ENCODE measurements at regions not wholly inside any gene's neighbourhood (a gene's known extent, or its start where the extent isn't known, plus 50 kb on each side); places are given as distances from the start of the nearest gene placed in this dataset.

DNA sequence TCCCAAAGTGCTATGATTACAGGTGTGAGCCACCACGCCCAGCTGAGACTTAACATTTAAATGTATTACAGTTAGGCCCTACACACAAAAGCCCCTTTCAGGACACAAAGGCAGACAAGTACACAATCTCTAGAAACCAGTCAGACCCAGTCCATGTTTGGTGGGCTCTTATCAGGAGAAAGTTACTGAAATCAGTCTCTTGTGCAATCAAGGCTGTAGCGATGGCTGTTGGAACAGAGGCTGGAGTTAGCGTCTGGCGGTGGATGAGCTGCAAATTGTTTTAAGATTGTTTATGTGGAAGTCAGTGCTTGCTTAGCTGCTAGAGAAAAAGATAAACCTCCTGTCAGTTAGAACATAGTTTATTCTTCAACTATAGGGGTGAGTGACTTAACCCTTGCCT is 89.5 kb upstream of the SNRPN start:
- TF ChIP-seq POLR2AphosphoS5 (IDR thresholded peaks at IDR 0.05), result no peak
- no peak for TF ChIP-seq EP300 (conservative IDR thresholded peaks at IDR 0.05; ENCODE audit: poor library complexity, severe bottlenecking)
- no peak for TF ChIP-seq CTCF (IDR thresholded peaks at IDR 0.05; ENCODE audit: poor library complexity, severe bottlenecking)
- no peak for TF ChIP-seq MXI1 (conservative IDR thresholded peaks at IDR 0.05; ENCODE audit: poor library complexity, severe bottlenecking)

All from neural cell (in vitro differentiated cells).